ENCODE measurements at regions not wholly inside any gene's neighbourhood (a gene's known extent, or its start where the extent isn't known, plus 50 kb on each side); places are given as distances from the start of the nearest gene placed in this dataset.
"Not testable (repeated sequence)": the region's sequence is repeated elsewhere in the genome, so short reads cannot be mapped to it uniquely, and the experiment has no call there.

GRCh38 chr1:146355373-146355772 is 126.6 kb upstream of the NOTCH2NLA start:
- ATAC-seq; H3K27me3 ChIP-seq (ENCODE audit: control insufficient read depth, insufficient read depth, low read length); H3K27ac ChIP-seq (ENCODE audit: low read length); H3K4me3 ChIP-seq (ENCODE audit: low read depth in 2 of 2, low read length in 2 of 2); H3K4me1 ChIP-seq (ENCODE audit: control insufficient read depth, insufficient read depth, low read length); in situ Hi-C loops (cut with HindIII; ENCODE audit: low pct_unique_long_range_greater_than_20kb, low sequenced_read_pairs); POLR2A ChIA-PET; intact Hi-C loops (cut with micrococcal nuclease; ENCODE audit: unreplicated experiment); BruUV-seq (replicated peaks); H3K9me3 ChIP-seq (ENCODE audit: control insufficient read depth, insufficient read depth, low read depth, low read length); H3K36me3 ChIP-seq (ENCODE audit: control insufficient read depth, insufficient read depth, low read length); DNase-seq (ENCODE audit: low read depth, low spot score); CTCF ChIA-PET: not testable (repeated sequence)

DNA sequence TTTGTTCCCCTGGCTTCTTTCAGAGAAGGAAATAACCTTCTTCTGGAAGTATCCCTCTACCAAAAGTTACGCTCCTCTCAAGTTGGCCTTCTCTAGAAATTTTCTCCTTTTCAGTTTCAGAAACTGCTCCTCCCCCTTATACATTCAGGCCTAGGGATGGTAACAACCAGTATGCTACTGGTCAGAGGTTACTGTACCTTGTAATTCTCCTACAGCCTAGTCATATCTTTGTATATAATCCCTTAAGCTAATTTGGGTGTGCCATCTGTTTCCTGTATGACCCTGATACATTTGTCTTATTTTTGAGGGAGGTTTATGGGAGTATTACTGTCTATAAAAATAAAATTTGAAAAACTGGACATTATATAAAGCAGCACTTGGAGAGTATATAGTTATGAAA is 98.0 kb upstream of the NOTCH2NLA start:
- POLR2A ChIA-PET; CTCF ChIA-PET; intact Hi-C loops (cut with micrococcal nuclease; ENCODE audit: unreplicated experiment); BruUV-seq (replicated peaks); H3K4me3 ChIP-seq (ENCODE audit: low read depth in 2 of 2, low read length in 2 of 2); ATAC-seq; in situ Hi-C loops (cut with HindIII; ENCODE audit: low pct_unique_long_range_greater_than_20kb, low sequenced_read_pairs); H3K36me3 ChIP-seq (ENCODE audit: control insufficient read depth, insufficient read depth, low read length); DNase-seq (ENCODE audit: low read depth, low spot score); H3K27ac ChIP-seq (ENCODE audit: low read length); H3K27me3 ChIP-seq (ENCODE audit: control insufficient read depth, insufficient read depth, low read length); H3K9me3 ChIP-seq (ENCODE audit: control insufficient read depth, insufficient read depth, low read depth, low read length); H3K4me1 ChIP-seq (ENCODE audit: control insufficient read depth, insufficient read depth, low read length): not testable (repeated sequence)

- H3K4me3 ChIP-seq (ENCODE audit: low read depth in 2 of 2, low read length in 2 of 2); POLR2A ChIA-PET; H3K4me1 ChIP-seq (ENCODE audit: control insufficient read depth, insufficient read depth, low read length); H3K27ac ChIP-seq (ENCODE audit: low read length); ATAC-seq; H3K9me3 ChIP-seq (ENCODE audit: control insufficient read depth, insufficient read depth, low read depth, low read length); H3K36me3 ChIP-seq (ENCODE audit: control insufficient read depth, insufficient read depth, low read length); CTCF ChIA-PET; in situ Hi-C loops (cut with HindIII; ENCODE audit: low pct_unique_long_range_greater_than_20kb, low sequenced_read_pairs); DNase-seq (ENCODE audit: low read depth, low spot score); intact Hi-C loops (cut with micrococcal nuclease; ENCODE audit: unreplicated experiment); H3K27me3 ChIP-seq (ENCODE audit: control insufficient read depth, insufficient read depth, low read length); BruUV-seq (replicated peaks): not testable (repeated sequence)
Observed at GRCh38 chr1:146324463-146324862, 95.6 kb upstream of the NOTCH2NLA start.

GRCh38 chr1:146323302-146323701 is 94.5 kb upstream of the NOTCH2NLA start:
- H3K4me3 ChIP-seq (ENCODE audit: low read depth in 2 of 2, low read length in 2 of 2); H3K36me3 ChIP-seq (ENCODE audit: control insufficient read depth, insufficient read depth, low read length); CTCF ChIA-PET; DNase-seq (ENCODE audit: low read depth, low spot score); H3K4me1 ChIP-seq (ENCODE audit: control insufficient read depth, insufficient read depth, low read length); H3K27me3 ChIP-seq (ENCODE audit: control insufficient read depth, insufficient read depth, low read length); BruUV-seq (replicated peaks); intact Hi-C loops (cut with micrococcal nuclease; ENCODE audit: unreplicated experiment); ATAC-seq; POLR2A ChIA-PET; in situ Hi-C loops (cut with HindIII; ENCODE audit: low pct_unique_long_range_greater_than_20kb, low sequenced_read_pairs); H3K9me3 ChIP-seq (ENCODE audit: control insufficient read depth, insufficient read depth, low read depth, low read length); H3K27ac ChIP-seq (ENCODE audit: low read length): not testable (repeated sequence)

GRCh38 chr1:146322893-146323292 is 94.1 kb upstream of the NOTCH2NLA start:
- BruUV-seq (replicated peaks); H3K27ac ChIP-seq (ENCODE audit: low read length); in situ Hi-C loops (cut with HindIII; ENCODE audit: low pct_unique_long_range_greater_than_20kb, low sequenced_read_pairs); POLR2A ChIA-PET; intact Hi-C loops (cut with micrococcal nuclease; ENCODE audit: unreplicated experiment); H3K4me3 ChIP-seq (ENCODE audit: low read depth in 2 of 2, low read length in 2 of 2); DNase-seq (ENCODE audit: low read depth, low spot score); CTCF ChIA-PET; H3K36me3 ChIP-seq (ENCODE audit: control insufficient read depth, insufficient read depth, low read length); H3K4me1 ChIP-seq (ENCODE audit: control insufficient read depth, insufficient read depth, low read length); ATAC-seq; H3K9me3 ChIP-seq (ENCODE audit: control insufficient read depth, insufficient read depth, low read depth, low read length); H3K27me3 ChIP-seq (ENCODE audit: control insufficient read depth, insufficient read depth, low read length): not testable (repeated sequence)

- CTCF ChIA-PET; H3K4me3 ChIP-seq (ENCODE audit: low read depth in 2 of 2, low read length in 2 of 2); H3K27ac ChIP-seq (ENCODE audit: low read length); POLR2A ChIA-PET; intact Hi-C loops (cut with micrococcal nuclease; ENCODE audit: unreplicated experiment); H3K36me3 ChIP-seq (ENCODE audit: control insufficient read depth, insufficient read depth, low read length); H3K27me3 ChIP-seq (ENCODE audit: control insufficient read depth, insufficient read depth, low read length); H3K4me1 ChIP-seq (ENCODE audit: control insufficient read depth, insufficient read depth, low read length); DNase-seq (ENCODE audit: low read depth, low spot score); BruUV-seq (replicated peaks); ATAC-seq; in situ Hi-C loops (cut with HindIII; ENCODE audit: low pct_unique_long_range_greater_than_20kb, low sequenced_read_pairs); H3K9me3 ChIP-seq (ENCODE audit: control insufficient read depth, insufficient read depth, low read depth, low read length): not testable (repeated sequence)
Observed at GRCh38 chr1:146318715-146319114, 89.9 kb upstream of the NOTCH2NLA start.

DNA sequence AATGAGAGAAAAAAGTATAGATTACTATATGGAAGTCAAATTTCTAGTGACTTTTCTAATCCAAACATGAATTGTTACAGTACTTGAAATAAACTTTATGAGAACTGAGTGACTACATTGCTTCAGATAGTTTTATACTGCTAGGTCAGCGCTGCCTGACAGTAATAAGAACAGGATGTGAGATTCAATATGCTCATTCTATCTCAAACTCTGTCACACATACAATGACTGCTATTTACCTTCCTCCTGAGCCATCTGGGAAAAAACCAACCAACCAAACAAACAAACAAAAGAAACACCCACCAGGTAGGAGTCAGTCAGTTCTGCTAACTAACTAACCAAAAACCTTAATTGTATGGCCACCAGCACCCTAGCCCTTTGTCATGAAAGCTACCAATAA is 89.0 kb upstream of the NOTCH2NLA start:
- H3K27me3 ChIP-seq (ENCODE audit: control insufficient read depth, insufficient read depth, low read length); ATAC-seq; H3K36me3 ChIP-seq (ENCODE audit: control insufficient read depth, insufficient read depth, low read length); H3K27ac ChIP-seq (ENCODE audit: low read length); POLR2A ChIA-PET; DNase-seq (ENCODE audit: low read depth, low spot score); in situ Hi-C loops (cut with HindIII; ENCODE audit: low pct_unique_long_range_greater_than_20kb, low sequenced_read_pairs); H3K4me3 ChIP-seq (ENCODE audit: low read depth in 2 of 2, low read length in 2 of 2); BruUV-seq (replicated peaks); intact Hi-C loops (cut with micrococcal nuclease; ENCODE audit: unreplicated experiment); H3K4me1 ChIP-seq (ENCODE audit: control insufficient read depth, insufficient read depth, low read length); CTCF ChIA-PET; H3K9me3 ChIP-seq (ENCODE audit: control insufficient read depth, insufficient read depth, low read depth, low read length): not testable (repeated sequence)
